Activated T-helper 17 cell treated with anti-CD3 and anti-CD28 coated beads, Interleukin-2, amount 50 U/mL, for 72 hours (primary cell): ENCODE measurements at regions not wholly inside any gene's neighbourhood (a gene's known extent, or its start where the extent isn't known, plus 50 kb on each side); places are given as distances from the start of the nearest gene placed in this dataset.
"Not testable (repeated sequence)": the region's sequence is repeated elsewhere in the genome, so short reads cannot be mapped to it uniquely, and the experiment has no call there.

Source experiments
- ATAC-seq: fragments of 150-1000 bp; cut with Tn5 transposase; replicated peaks from 2 replicates; pipeline ENCODE4 v1.10.0; 2021; ENCODE audit warnings: mild to moderate bottlenecking, moderate library complexity
- H3K27ac Mint-ChIP-seq: one replicate; pipeline ENCODE4 v1.8.0; 2022; ENCODE audit warnings: mixed read lengths
- H3K27me3 Mint-ChIP-seq: one replicate; pipeline ENCODE4 v1.8.0; 2022; ENCODE audit warnings: mixed read lengths
- H3K36me3 Mint-ChIP-seq: one replicate; pipeline ENCODE4 v1.8.0; 2022; ENCODE audit warnings: low read depth, mild to moderate bottlenecking, mixed read lengths
- H3K4me1 Mint-ChIP-seq: one replicate; pipeline ENCODE4 v1.8.0; 2022; ENCODE audit warnings: mixed read lengths
- H3K4me3 Mint-ChIP-seq: one replicate; pipeline ENCODE4 v1.8.0; 2022; ENCODE audit warnings: mild to moderate bottlenecking, mixed read lengths
- H3K9me3 Mint-ChIP-seq: one replicate; pipeline ENCODE4 v1.8.0; 2022; ENCODE audit warnings: mixed read lengths

DNA sequence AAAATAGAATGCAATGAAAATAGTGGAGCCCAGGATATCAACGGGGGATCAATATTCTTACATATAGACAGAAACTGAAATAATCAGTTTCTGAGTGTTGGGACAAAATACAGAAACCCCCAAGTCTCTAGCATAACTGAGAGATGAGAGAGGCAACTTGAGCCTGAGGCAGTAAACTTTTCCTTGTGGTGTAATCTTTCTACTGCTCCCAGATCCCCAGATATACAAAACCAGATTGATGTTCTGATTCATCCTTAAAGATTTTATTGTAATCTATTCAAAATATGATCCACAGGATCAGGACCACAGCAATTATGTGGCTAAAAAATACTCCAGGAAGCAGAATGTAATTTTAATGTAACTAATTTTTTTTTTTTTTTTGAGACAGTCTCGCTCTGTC lies 2282.6 kb downstream of the ARAP2 start:
- H3K4me3 Mint-ChIP-seq = no peak overlapping the region
- H3K27ac Mint-ChIP-seq = no peak overlapping the region
- H3K9me3 Mint-ChIP-seq = peaks cover 17% of the 10 kb centered on the region
- H3K4me1 Mint-ChIP-seq = no peaks in the 10 kb centered on the region
- H3K27me3 Mint-ChIP-seq = no peaks in the 10 kb centered on the region
- ATAC-seq = no peak
- H3K36me3 Mint-ChIP-seq = no peaks in the 10 kb centered on the region

DNA sequence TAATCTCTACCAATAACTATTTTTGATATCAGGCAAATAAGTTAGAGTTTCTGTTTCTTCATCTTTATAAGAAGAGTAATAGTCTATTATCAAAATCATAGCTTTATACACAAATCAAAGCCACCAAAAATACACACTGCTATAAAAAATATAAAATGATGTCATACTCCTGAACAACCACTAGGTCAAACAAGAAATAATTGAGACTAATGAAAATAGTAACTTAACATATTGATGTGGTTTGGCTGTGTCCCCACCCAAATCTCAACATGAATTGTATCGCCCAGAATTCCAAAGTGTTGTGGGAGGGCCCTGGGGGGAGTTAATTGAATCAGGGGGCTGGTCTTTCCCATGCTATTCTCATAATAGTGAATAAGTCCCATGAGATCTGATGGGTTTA lies 2277.5 kb downstream of the ARAP2 start:
- Mint-ChIP-seq H3K27me3 (no peaks in the 10 kb centered on the region), H3K27ac (no peak overlapping the region), H3K36me3 (no peaks in the 10 kb centered on the region)

GRCh38 chr4:33974270-33974669 lies 2270.0 kb downstream of the ARAP2 start:
- H3K27me3 Mint-ChIP-seq = no peaks in the 10 kb centered on the region
- no peak for ATAC-seq
- no peak overlapping the region for H3K4me3 Mint-ChIP-seq
- no peaks in the 10 kb centered on the region for H3K4me1 Mint-ChIP-seq
- no peaks in the 10 kb centered on the region for H3K36me3 Mint-ChIP-seq
- H3K9me3 Mint-ChIP-seq = peaks cover 18% of the 10 kb centered on the region
- no peak overlapping the region for H3K27ac Mint-ChIP-seq

More for the DNA sequence above, 2277.5 kb downstream of the ARAP2 start:
- Mint-ChIP-seq H3K4me3 (no peak overlapping the region), H3K4me1 (no peaks in the 10 kb centered on the region), H3K9me3 (peaks cover 6% of the 10 kb centered on the region)
- ATAC-seq = no peak

DNA sequence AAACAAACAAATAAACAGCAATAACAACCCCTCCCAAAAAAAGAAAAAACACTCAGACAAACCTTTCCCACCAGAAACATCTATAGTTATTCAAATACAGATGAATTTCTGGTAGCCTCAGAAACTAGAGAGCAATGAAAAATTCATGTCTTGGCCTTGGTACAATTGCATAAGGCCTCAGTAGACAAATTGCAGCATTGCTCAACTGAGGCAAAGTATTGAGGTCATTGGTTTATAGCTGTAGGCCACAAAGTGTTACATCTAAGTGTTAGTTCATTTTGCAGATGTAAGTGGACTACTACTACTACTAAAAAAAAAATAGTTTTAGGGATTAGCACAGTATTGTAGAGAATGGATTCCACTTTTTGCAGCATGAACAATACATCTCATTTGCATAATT lies 2268.3 kb downstream of the ARAP2 start:
- Mint-ChIP-seq H3K9me3 (peaks cover 20% of the 10 kb centered on the region), H3K27me3 (no peaks in the 10 kb centered on the region), H3K27ac (no peak overlapping the region), H3K4me1 (no peaks in the 10 kb centered on the region), H3K36me3 (no peaks in the 10 kb centered on the region), H3K4me3 (no peak overlapping the region)
- no peak for ATAC-seq

GRCh38 chr4:33979781-33980180 lies 2264.5 kb downstream of the ARAP2 start:
- H3K36me3 Mint-ChIP-seq, H3K4me1 Mint-ChIP-seq, H3K27ac Mint-ChIP-seq, ATAC-seq, H3K4me3 Mint-ChIP-seq, H3K27me3 Mint-ChIP-seq: not testable (repeated sequence)
- peaks cover 11% of the 10 kb centered on the region for H3K9me3 Mint-ChIP-seq

DNA sequence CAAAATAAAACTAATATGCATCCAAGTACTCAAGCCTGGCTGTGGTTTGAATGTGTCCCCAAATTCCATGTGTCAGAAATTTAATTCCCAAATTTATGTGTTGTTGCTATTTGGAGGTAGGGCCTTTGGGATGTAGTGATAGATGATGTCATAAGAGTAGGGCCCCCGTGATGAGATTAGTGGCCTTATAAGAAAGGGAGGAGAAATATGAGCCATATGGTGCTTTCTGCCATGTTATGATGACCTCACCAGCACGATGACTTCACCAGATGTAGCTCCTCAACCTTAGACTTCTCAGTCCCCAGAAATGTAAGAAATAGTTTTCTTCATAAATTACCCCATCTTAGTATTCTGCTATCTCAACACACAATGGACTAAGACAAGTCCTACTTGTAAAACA lies 2264.0 kb downstream of the ARAP2 start:
- Mint-ChIP-seq H3K4me1 (no peaks in the 10 kb centered on the region), H3K27me3 (no peaks in the 10 kb centered on the region), H3K27ac (no peak overlapping the region), H3K4me3 (no peak overlapping the region), H3K9me3 (peaks cover 8% of the 10 kb centered on the region), H3K36me3 (no peaks in the 10 kb centered on the region)
- ATAC-seq = no peak

DNA sequence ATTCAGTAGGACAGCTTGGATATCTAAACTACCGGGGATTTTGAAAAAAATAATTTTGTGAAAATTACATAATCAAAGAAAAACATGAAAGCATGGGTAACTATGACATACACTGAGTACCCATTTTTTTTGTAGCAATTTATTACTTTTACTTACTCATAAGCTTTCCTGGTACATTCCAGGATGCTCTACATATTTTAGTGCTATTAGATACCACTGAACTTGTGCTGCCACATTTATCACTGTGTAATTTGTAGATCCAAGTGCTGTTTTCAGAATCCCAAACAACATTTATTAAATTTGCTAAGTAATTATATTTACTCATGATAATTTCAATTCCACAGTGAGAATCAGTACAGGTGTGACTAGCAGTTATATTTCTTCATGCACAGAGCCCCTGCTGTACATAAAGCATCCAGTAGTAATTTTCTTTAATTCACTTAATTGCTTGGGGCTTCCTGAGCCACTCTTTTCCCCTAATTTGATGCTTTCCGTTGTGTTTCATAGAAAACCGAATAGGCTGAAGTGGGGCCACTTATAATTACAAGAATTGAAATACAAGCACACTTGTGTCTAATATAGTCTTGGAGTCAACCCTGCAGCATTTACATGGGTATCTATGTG lies 2254.4 kb downstream of the ARAP2 start:
- Mint-ChIP-seq H3K9me3 (peaks cover 17% of the 10 kb centered on the region), H3K4me3 (no peak overlapping the region), H3K36me3 (no peaks in the 10 kb centered on the region), H3K27ac (no peak overlapping the region), H3K4me1 (no peaks in the 10 kb centered on the region), H3K27me3 (no peaks in the 10 kb centered on the region)
- ATAC-seq = no peak

GRCh38 chr4:33996075-33996718 lies 2248.1 kb downstream of the ARAP2 start:
- Mint-ChIP-seq H3K27me3 (no peaks in the 10 kb centered on the region), H3K4me3 (no peak overlapping the region), H3K36me3 (no peaks in the 10 kb centered on the region), H3K4me1 (no peaks in the 10 kb centered on the region), H3K9me3 (peaks cover 9% of the 10 kb centered on the region), H3K27ac (no peak overlapping the region)
- no peak for ATAC-seq

GRCh38 chr4:33998291-33998690 lies 2246.0 kb downstream of the ARAP2 start:
- Mint-ChIP-seq H3K4me1 (no peaks in the 10 kb centered on the region), H3K27ac (no peak overlapping the region), H3K4me3 (no peak overlapping the region), H3K9me3 (peaks cover 6% of the 10 kb centered on the region), H3K27me3 (no peaks in the 10 kb centered on the region), H3K36me3 (no peaks in the 10 kb centered on the region)
- no peak for ATAC-seq

DNA sequence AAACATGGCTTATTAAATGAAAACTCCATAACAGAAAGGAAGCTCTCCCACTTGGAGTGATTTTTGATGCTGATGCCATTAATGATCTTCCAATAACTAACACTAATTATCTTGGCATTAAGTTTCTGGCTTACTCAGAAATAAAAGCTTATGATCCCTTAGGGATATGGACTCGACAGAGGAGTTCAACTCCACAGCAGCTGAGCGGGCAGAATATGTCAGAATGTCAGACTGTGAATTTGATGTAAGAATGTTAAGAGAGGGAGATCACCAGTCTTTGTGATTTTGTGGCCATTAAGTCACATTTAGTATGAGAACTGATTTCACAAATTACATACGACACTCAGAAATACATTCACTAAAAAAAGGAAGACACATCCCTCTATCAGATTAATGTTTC lies 2244.0 kb downstream of the ARAP2 start:
- no peaks in the 10 kb centered on the region for H3K27me3 Mint-ChIP-seq
- no peak for ATAC-seq
- H3K9me3 Mint-ChIP-seq = no peaks in the 10 kb centered on the region
- no peak overlapping the region for H3K4me3 Mint-ChIP-seq
- H3K36me3 Mint-ChIP-seq = no peaks in the 10 kb centered on the region
- H3K4me1 Mint-ChIP-seq = no peaks in the 10 kb centered on the region
- H3K27ac Mint-ChIP-seq = no peak overlapping the region

- not testable (repeated sequence) for H3K4me3 Mint-ChIP-seq, H3K27ac Mint-ChIP-seq, H3K27me3 Mint-ChIP-seq, ATAC-seq, H3K36me3 Mint-ChIP-seq, H3K4me1 Mint-ChIP-seq, H3K9me3 Mint-ChIP-seq
These were observed 2237.8 kb downstream of the ARAP2 start for GRCh38 chr4:34006540-34006939.

GRCh38 chr4:34009951-34010350 lies 2234.4 kb downstream of the ARAP2 start:
- Mint-ChIP-seq H3K4me3 (no peak overlapping the region), H3K36me3 (no peaks in the 10 kb centered on the region), H3K27me3 (no peaks in the 10 kb centered on the region), H3K9me3 (peaks cover 7% of the 10 kb centered on the region), H3K4me1 (no peaks in the 10 kb centered on the region), H3K27ac (no peak overlapping the region)
- ATAC-seq = no peak

- Mint-ChIP-seq H3K4me3 (no peak overlapping the region), H3K27me3 (no peaks in the 10 kb centered on the region), H3K36me3 (no peaks in the 10 kb centered on the region), H3K9me3 (peaks cover 7% of the 10 kb centered on the region), H3K27ac (no peak overlapping the region), H3K4me1 (no peaks in the 10 kb centered on the region)
- ATAC-seq = no peak
These were observed 2233.4 kb downstream of the ARAP2 start for GRCh38 chr4:34010751-34011519.

DNA sequence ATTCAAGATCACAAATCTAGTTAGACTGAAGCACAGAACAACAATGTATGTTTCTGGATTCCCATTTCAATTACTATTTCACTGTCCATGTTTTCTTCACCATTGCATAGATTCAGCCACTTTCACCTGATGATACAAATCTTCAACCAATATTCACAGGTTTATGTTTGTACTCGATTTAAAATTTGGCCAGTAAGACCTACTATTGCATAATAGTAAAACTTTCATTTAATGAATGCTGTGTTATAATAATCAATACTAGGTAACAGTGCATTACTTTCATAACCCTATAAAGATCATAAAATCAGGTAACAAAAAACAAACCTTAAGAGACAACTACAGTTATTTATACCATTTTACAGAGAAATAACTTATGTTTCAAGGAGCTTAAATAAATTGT lies 2209.1 kb downstream of the ARAP2 start:
- no peak overlapping the region for H3K4me3 Mint-ChIP-seq
- H3K27ac Mint-ChIP-seq = no peak overlapping the region
- H3K4me1 Mint-ChIP-seq = no peaks in the 10 kb centered on the region
- no peaks in the 10 kb centered on the region for H3K36me3 Mint-ChIP-seq
- ATAC-seq = no peak
- peaks cover 7% of the 10 kb centered on the region for H3K9me3 Mint-ChIP-seq
- no peaks in the 10 kb centered on the region for H3K27me3 Mint-ChIP-seq

DNA sequence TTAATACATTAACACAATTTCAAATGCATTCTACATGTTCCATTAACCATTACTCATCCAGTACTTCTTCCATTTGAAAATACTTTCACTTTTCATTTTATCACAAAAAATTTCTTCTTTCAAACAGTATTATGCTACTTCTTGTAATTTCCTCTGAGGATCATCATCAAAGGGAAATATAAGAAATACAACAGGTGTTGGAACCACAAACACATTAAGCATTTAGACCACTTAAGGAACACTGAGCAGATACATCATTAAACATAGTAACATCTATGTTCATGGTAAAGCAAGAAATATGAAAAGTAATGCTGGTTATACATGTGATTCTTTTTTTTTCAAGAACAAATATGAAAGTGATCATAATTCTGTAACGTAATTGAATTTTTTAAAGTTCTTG lies 2207.0 kb downstream of the ARAP2 start:
- ATAC-seq = no peak
- Mint-ChIP-seq H3K9me3 (peaks cover 7% of the 10 kb centered on the region), H3K4me3 (no peak overlapping the region), H3K27me3 (no peaks in the 10 kb centered on the region), H3K4me1 (no peaks in the 10 kb centered on the region), H3K36me3 (no peaks in the 10 kb centered on the region), H3K27ac (no peak overlapping the region)
